HG03045 (cell line): ENCODE measurements at regions not wholly inside any gene's neighbourhood (a gene's known extent, or its start where the extent isn't known, plus 50 kb on each side); places are given as distances from the start of the nearest gene placed in this dataset.
"Not testable (repeated sequence)": the region's sequence is repeated elsewhere in the genome, so short reads cannot be mapped to it uniquely, and the experiment has no call there.

ENCODE experiments used
- ATAC-seq: cut with Tn5 transposase; IDR thresholded peaks from one replicate; pipeline ENCODE4 v1.9.1; 2021; ENCODE audit warnings: mild to moderate bottlenecking, moderate library complexity; ENCODE audit not compliant: unreplicated experiment

DNA sequence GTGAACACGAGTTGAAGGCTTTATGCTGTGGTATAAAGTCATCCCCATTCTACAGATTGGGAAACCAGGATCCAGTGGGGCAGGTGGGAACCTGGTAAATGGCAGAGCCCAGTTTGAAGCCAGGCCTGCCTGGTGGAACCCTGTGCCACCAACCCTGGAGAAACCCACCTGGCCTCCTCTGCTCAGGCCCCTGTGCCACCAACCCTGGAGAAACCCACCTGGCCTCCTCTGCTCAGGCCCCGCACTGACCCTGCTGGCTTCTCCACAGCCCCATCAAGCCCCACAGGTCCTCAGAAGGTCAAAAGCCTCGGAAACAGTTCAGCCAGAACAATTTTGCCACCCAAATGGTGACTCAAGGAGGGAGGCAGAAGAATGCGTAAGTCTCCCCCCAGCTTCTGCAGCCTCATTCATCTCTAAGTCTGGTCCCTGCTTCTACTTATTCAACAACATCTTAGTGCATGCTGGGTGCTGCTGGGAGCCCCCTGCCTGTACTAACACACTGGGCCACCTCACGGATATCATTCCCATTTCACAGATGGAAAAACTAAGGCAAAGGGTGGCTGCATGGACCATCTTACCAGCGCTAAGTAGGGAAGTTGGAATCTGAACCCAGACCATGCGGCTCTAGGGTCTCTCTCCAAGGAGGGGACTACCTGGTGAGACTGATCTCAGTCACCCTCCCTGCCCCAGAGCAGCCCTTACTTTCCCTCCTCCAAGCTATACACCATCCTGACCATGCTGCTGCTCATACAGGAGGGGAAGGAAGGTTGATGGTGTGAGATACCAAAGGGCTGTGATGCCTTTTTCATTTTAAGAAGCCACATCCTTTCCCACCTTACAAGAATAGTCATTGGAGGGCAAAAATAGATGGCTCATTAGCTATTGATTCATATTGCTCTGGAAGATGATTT is 93.7 kb upstream of the ID2 start:
- ATAC-seq = no peak

- no peak for ATAC-seq
Measured at GRCh38 chr2:8588831-8589191, 93.0 kb upstream of the ID2 start.

DNA sequence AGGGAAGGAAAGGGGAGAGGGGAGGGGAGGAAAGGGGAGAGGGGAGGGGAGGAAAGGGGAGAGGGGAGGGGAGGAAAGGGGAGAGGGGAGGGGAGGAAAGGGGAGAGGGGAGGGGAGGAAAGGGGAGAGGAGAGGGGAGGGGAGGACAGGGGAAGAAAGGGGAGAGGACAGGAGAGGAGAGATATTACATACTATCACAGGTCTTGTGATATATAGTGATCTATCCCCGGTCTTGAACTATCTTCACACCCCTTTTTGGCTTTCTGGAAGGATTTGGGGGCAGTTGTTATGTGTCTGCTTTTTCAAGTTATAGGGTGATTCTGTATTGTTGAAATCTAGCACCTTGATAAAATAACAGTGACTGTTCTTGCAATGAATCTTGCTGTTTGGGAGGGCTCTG is 92.1 kb upstream of the ID2 start:
- no peak for ATAC-seq

GRCh38 chr2:8590938-8591337 is 90.9 kb upstream of the ID2 start:
- no peak for ATAC-seq

- ATAC-seq = no peak
Measured at GRCh38 chr2:8592736-8593135, 89.1 kb upstream of the ID2 start.

- no peak for ATAC-seq
Measured at GRCh38 chr2:8593243-8593642, 88.6 kb upstream of the ID2 start.

- no peak for ATAC-seq
Measured at GRCh38 chr2:8594731-8595427, 87.0 kb upstream of the ID2 start.

DNA sequence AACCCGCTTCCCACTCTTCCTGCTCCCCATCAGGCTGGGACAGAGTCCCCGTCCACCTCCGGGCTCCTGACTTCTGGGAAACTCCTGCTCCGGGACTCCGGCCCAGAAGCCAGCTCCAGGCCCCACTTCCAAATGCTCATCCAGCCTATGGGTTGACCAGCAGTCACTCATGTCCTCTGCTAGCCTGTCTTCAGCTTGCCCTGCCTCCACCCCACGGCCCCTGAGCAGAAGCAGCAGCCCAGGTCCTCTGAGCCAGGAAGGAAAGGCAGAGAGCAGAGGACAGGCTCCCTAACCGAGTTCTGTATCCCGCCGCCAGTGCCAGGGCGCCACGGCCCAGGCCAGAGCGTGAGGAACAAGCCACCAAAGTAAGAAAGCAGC is 86.4 kb upstream of the ID2 start:
- ATAC-seq = no peak

- ATAC-seq = no peak
Measured at GRCh38 chr2:8595811-8596600, 85.8 kb upstream of the ID2 start.

GRCh38 chr2:8597094-8597493 is 84.8 kb upstream of the ID2 start:
- no peak for ATAC-seq

DNA sequence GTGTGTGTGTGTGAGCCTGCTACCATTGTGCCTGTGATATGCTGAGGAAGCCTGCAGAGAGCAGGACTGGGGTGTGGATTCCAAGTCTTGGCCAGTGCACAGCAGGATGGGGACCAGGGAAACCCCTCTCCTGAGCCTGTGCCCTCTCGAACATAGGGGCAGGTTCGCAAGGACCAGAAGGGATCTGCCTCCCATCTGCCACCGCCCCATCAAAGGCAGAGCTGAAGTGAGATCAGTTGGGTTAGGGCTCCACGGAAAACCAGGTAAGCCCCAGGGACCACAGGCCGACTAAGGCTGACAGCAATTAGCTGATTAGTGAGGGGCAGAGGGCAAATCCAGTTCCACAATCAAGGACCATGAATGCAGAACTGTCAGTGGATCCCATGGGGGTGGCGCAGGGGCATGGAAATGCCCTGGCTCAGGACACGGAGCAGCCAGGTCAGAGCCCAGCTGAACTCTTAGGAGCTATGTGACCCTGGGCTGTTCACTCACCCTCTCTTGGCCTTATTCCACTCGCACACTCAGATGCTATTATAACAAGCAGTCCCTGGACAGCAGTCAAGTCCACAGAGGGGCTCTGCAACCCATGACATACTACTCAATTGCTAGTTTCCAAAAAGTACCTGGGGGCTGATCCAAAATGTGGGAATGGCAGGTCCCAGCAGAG is 84.2 kb upstream of the ID2 start:
- no peak for ATAC-seq

DNA sequence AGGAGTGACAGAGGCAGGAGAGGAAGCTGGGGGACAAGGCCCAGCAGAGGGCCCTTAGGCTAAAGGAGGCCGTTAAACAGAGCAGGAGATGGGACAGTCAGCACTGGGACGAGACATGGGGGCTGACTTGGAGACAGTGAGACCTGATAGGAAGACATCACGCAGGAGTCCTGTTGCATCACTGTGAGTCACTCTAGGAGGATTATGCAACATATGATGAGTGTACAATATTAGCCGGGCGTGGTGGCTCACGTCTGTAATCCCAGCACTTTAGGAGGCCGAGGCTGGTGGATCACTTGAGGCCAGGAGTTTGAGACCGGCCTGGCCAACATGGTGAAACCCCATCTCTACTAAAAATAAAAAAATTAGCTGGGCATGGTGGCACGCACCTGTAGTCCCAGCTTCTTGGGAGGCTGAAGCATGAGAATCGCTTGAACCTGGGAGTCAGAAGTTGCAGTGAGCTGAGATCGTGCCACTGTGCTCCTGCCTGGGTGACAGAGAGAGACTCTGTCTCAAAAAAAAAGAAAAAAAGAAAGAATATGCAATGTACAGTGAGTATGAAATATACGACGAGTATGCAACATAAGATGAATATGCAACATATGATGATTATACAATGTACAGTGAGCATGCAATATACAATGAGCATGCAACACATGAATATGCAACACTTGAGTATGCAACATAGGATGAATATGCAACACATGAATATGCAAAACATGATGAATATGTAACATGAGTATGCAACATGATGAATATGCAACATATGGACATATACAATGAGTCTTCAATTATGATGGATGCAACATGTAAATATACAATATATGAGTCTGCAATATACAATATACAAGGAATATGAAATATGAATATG is 83.3 kb upstream of the ID2 start:
- ATAC-seq = no peak

GRCh38 chr2:8599421-8600242 is 82.2 kb upstream of the ID2 start:
- no peak for ATAC-seq

DNA sequence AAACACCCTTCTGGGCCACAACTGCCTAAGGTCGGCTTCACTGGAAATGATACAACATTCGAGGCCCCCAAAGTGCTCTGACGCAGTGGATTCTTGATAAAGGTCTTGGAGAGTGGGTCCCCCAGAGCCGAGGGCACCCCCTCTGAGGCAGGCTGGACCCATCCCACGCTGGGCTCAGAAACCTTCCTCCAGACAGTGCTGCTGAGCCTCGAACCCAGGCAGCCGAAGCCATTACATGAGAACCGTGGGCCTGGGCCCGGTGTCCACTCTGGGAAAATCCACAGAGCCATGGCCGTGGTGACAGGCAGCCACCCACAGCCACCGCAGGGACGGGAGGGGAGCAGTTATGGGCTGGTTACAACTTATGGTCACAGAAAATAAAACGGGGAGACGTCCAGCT is 81.4 kb upstream of the ID2 start:
- ATAC-seq = no peak

DNA sequence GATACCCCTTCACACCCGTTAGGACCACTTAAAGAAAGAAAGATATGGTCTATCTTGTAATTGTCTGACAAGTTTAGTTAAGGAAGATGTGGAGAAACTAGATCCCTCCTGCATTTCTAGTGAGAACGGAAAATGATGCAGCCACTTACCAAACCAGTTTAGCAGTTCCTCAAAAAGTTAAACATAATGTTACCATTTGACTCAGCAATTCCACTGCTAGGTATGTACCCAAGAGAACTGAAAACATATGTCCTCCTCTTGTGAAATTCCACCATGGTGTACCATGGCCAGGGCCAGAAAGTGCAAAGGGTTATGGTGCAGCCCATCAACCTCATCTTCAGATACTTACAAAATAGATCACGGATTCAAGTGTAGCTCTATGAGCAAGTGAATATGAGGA is 79.0 kb upstream of the ID2 start:
- ATAC-seq = no peak

DNA sequence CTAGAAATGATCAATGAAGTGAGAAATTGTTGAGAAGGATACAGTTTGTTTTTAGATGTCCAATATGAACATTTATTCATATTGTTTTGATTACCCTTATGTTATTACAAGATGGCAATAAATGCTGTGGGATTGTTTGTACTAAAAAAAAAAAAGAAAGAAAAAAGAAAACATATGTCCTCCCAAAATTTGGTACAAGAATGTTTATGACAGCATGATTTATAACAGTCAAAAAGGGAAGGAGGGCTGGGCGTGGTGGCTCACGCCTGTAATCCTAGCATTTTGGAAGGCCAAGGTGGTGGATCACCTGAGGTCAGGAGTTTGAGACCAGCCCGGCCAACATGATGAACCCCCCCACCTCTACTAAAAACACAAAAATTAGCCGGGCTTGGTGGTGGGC is 78.5 kb upstream of the ID2 start:
- ATAC-seq = not testable (repeated sequence)

DNA sequence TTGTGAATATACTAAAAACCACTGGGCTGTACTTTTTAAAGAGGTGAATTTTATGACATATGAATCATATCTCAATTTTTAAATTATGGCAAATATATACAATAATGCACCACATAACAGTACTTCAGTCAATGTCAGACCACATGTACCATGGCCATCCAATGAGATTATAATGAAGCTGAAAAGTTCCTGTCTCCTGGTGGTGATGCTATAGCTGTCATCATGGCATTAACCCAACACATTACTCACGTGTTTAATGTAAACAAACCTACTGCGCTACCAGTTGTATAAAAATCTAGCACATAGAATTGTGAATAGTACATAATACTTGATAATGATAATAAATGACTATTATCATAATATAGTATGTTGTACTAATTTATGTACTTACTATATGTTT is 77.6 kb upstream of the ID2 start:
- ATAC-seq = no peak

GRCh38 chr2:8605351-8606065 is 76.3 kb upstream of the ID2 start:
- ATAC-seq = no peak

GRCh38 chr2:8606226-8606625 is 75.6 kb upstream of the ID2 start:
- ATAC-seq = peak; percentile 99
